ENCODE measurements at regions not wholly inside any gene's neighbourhood (a gene's known extent, or its start where the extent isn't known, plus 50 kb on each side); places are given as distances from the start of the nearest gene placed in this dataset.

- DNase-seq (ENCODE audit: low read depth) = no peak
Measured at GRCh38 chr4:110675426-110675825, 52.5 kb upstream of the PITX2 start.

DNA sequence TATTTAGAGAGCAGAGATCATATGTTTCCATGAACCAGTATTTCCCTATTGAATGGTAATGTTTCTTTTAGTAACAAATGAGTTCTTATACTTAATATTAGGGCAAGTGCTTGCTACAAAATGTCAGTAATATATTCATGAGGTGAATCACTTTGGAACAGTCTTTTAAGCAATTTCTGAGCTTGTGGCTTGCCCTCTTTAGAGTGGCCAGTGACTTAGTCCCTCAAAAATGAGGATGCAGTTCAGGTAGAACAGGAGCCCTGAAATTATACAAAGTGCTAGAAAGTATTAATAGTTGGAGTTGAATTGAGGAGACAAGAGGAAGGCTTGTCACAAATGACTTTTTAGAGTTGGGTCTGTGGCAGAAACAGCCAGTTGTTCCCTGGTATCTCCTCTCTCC is 53.4 kb upstream of the PITX2 start:
- DNase-seq (ENCODE audit: low read depth) = no peak

DNA sequence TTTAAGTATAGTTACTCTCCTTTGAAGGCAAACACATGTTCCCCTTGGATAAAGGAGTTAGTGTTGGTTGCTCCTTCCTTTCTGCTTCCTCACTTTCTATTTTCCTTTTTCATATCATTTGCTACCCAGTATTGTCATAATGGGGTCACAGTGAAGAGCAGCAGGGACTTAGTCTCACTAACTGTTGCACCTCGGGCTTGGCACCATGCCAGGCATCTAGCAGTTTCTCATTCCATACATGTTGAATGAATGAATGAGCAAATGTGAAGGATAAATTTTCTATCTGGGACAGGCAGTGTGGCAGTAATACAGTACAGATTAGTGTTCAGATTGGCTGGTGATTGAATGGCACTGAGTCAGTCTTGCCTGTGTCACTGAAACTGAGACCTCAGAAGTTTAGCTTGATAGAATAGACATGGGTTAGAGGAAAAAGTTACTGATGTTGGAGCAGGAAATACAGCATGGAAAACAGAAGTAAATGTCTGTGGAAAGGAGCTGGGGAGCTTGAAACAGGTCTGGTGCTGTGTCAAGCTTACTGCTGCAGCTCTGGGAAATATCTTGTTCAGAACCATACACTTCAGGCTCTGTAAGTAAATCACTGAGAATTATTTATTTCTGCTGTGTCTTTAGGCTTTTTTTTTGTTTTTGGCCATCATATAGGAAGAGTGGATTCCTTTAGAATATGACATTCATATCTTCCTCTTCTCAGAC is 55.8 kb upstream of the PITX2 start:
- no peak for DNase-seq (ENCODE audit: low read depth)

- DNase-seq (ENCODE audit: low read depth) = no peak
Measured at GRCh38 chr4:110680265-110680664, 57.4 kb upstream of the PITX2 start.

GRCh38 chr4:110681381-110681780 is 58.5 kb upstream of the PITX2 start:
- DNase-seq (ENCODE audit: low read depth) = no peak

DNA sequence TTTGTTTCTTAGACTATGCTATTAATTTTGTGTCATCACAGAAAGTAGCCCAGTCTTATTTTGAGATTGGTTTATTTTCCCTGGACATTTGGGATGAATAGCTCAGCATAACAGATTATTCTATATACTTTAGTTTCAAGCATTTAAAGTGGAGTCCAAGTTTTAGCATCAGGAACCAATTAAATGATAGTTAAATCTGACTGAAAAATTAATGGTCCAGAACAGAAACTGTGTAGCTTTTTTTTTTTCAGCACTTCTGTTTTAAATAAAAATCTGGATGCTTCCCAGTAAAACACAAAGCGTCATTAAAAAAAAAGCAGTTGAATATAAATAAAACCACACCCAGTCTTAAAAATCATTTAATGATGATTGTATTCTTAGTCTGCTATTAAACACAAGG is 59.4 kb upstream of the PITX2 start:
- DNase-seq (ENCODE audit: low read depth) = no peak

- DNase-seq (ENCODE audit: low read depth) = no peak
Measured at GRCh38 chr4:110683601-110684000, 60.7 kb upstream of the PITX2 start.

DNA sequence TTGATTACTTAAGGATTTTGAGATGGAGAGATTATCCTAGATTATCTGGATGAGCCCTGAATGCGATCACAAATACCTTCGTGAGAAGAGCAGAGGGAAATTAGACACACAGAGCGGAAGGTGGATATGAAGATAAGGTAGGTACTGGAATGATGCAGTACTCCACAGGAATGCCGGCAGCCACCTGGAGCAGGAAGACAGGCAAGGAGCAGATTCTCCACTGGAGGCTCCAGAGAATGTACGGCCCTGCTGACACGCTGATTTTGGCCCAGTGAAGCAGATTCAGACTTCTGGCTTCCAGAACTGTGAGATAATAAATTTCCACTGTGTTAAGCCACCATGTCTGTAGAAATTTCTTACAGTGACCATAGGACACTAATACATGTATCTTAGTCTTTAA is 79.4 kb upstream of the PITX2 start:
- DNase-seq (ENCODE audit: low read depth) = no peak

GRCh38 chr4:110704748-110705439 is 82.0 kb upstream of the PITX2 start:
- DNase-seq (ENCODE audit: low read depth) = no peak

DNA sequence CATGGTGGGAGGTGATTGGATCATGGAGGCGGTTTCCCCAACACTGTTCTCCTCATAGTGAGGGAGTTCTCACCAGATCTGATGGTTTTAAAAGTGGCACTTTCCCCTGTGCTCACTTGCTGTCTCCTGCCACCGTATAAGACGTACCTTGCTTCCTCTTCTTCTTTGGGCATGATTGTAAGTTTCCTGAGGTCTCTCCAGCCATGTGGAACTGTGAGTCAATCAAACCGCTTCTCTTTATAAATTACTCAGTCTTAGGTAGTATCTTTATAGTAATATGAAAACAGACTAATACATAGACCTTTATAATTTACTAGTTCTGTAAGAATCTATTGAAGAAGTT is 82.5 kb upstream of the PITX2 start:
- no peak for DNase-seq (ENCODE audit: low read depth)

- DNase-seq (ENCODE audit: low read depth) = no peak
Measured at GRCh38 chr4:110710070-110710469, 87.2 kb upstream of the PITX2 start.

- DNase-seq (ENCODE audit: low read depth) = no peak
Measured at GRCh38 chr4:110712486-110712885, 89.6 kb upstream of the PITX2 start.

GRCh38 chr4:110730318-110730717 is 107.4 kb upstream of the PITX2 start:
- DNase-seq (ENCODE audit: low read depth) = no peak

- no peak for DNase-seq (ENCODE audit: low read depth)
Measured at GRCh38 chr4:110733901-110734300, 111.0 kb upstream of the PITX2 start.

- DNase-seq (ENCODE audit: low read depth) = no peak
Measured at GRCh38 chr4:110735686-110736085, 112.8 kb upstream of the PITX2 start.

- DNase-seq (ENCODE audit: low read depth) = no peak
Measured at GRCh38 chr4:110737931-110738330, 115.1 kb upstream of the PITX2 start.

DNA sequence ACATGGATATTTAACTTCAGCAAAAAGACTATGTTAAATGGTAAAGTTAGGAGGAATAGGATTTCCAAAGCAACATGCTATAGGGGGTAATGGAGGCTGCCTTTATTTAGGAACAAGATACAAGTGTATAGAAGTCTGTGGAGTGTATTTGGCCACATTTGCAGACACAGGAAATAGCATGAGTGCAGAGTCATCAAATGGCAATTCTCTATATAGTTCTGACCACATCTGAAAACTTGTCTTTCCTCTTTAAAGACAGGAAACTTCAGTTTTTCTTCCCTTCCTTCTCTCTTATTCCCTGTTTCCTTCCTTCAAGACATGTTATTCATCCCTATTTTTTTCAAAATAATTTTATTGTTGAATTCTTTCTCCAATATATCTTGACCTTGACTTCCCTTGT is 119.3 kb upstream of the PITX2 start:
- no peak for DNase-seq (ENCODE audit: low read depth)

DNA sequence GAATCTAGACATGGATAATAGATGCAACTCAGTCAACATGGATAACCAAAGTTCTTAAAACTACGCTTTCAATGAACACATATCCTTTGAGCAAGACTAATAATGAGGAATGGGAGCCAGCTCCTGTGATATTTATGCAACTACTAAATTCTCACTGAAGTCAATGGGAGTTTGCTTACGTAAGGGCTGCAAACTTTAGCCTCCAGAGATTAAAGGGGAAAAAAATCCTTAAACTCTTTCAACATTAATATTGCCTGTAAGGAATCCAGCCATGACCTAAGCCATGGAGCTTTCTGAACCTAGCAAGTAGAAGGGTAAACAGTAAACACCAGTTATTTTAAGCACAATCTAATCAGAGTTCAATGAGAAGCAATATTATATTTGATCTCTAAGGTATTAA is 125.2 kb upstream of the PITX2 start:
- DNase-seq (ENCODE audit: low read depth) = no peak

- DNase-seq (ENCODE audit: low read depth) = no peak
Measured at GRCh38 chr4:110751183-110751582, 128.3 kb upstream of the PITX2 start.

- no peak for DNase-seq (ENCODE audit: low read depth)
Measured at GRCh38 chr4:110751986-110752385, 129.1 kb upstream of the PITX2 start.

GRCh38 chr4:110753466-110753865 is 130.6 kb upstream of the PITX2 start:
- no peak for DNase-seq (ENCODE audit: low read depth)

DNA sequence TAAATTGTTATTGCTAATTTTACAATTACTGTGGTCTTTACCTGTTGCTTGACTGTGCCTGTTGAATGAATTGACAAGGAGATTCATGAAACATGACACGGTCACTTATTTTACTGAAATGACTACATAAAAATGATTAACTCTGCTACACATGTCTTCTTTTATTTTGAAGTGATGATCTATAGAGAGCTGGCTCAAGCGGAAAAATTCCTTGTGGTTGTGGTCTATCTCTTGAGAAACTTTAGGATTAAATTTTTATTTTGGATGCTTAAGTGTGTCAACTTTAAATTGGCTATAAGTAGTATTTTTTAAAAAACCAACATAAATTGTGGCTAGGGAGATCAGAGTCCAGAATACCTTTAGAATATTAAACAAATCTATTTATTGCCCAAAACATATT is 131.8 kb upstream of the PITX2 start:
- no peak for DNase-seq (ENCODE audit: low read depth)

- no peak for DNase-seq (ENCODE audit: low read depth)
Measured at GRCh38 chr4:110769578-110769977, 146.7 kb upstream of the PITX2 start.

GRCh38 chr4:110770353-110770752 is 147.5 kb upstream of the PITX2 start:
- DNase-seq (ENCODE audit: low read depth) = no peak

All from activated T-cell treated with anti-CD3 and anti-CD28 coated beads for 1 hour (primary cell).